ENCODE measurements at regions not wholly inside any gene's neighbourhood (a gene's known extent, or its start where the extent isn't known, plus 50 kb on each side); places are given as distances from the start of the nearest gene placed in this dataset.
A peak's percentile ranks its signal among the peaks of the same experiment; 100 is the strongest.
"Not testable (repeated sequence)": the region's sequence is repeated elsewhere in the genome, so short reads cannot be mapped to it uniquely, and the experiment has no call there.

DNA sequence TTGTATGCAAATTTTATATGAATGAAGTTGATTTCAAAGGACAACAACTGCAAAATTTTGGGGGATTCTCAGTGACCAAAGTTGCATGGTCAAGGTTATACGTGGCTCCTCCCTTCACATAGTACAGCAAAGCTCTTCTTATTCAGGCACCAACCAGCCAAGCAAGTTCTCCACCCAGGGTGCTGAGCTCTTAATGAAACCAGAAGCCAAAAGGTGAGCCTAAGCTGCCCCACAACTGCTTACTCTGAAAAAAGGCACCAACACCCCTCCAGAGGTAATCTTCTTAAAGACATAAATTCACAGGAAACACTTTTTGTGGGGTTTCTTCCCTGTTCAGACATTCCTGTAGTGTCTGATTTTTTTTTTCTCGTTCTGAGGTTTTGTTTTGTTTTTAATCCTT is 106.1 kb upstream of the GMNC start:
- Histone ChIP-seq H3K23me2 (ENCODE audit: insufficient read length, low read depth, low read length, poor library complexity, severe bottlenecking) (no peaks in the 10 kb centered on the region), H3K56ac (ENCODE audit: insufficient read length, low read depth, low read length) (no peak overlapping the region), H3K4me1 (ENCODE audit: insufficient read depth, low read length) (no peaks in the 10 kb centered on the region), H3K79me1 (ENCODE audit: insufficient read depth, low read depth, low read length, poor library complexity, severe bottlenecking) (no peaks in the 10 kb centered on the region), H2AK5ac (ENCODE audit: insufficient read length, low read length) (no peak overlapping the region), H4K20me1 (ENCODE audit: control insufficient read depth, insufficient read depth, insufficient read length) (no peaks in the 10 kb centered on the region), H3K4me2 (ENCODE audit: insufficient read depth, insufficient read length, low read length) (no peak overlapping the region), H3K27ac (ENCODE audit: insufficient read length, low read depth, low read length) (no peak overlapping the region), H2BK5ac (ENCODE audit: insufficient read length, low read length) (no peak overlapping the region), H3K23ac (ENCODE audit: insufficient read length, low read depth, low read length) (no peak overlapping the region), H2BK120ac (ENCODE audit: low read depth, low read length, poor library complexity, severe bottlenecking) (no peak overlapping the region), H3K79me2 (ENCODE audit: insufficient read depth, low read length) (no peaks in the 10 kb centered on the region), H3K18ac (ENCODE audit: insufficient read length, low read depth, low read length) (no peak overlapping the region), H2BK20ac (ENCODE audit: low read depth, low read length, poor library complexity, severe bottlenecking) (no peak overlapping the region), H3K9ac (ENCODE audit: extremely low read depth, insufficient read length, low read length) (no peak overlapping the region), H4K8ac (replicated peaks; ENCODE audit: insufficient read length, low read depth, low read length) (no peak overlapping the region), H3K27me3 (ENCODE audit: insufficient read depth, low read length) (no peaks in the 10 kb centered on the region), H2BK15ac (ENCODE audit: low read depth, low read length) (no peak overlapping the region), H2AFZ (ENCODE audit: low read length) (no peak overlapping the region), H2BK12ac (ENCODE audit: insufficient read length, low read depth, low read length) (no peak overlapping the region), H3K9me3 (ENCODE audit: control insufficient read depth, low read depth, low read length) (no peaks in the 10 kb centered on the region), H4K5ac (ENCODE audit: insufficient read length, low read depth, low read length) (no peak overlapping the region), H3K4ac (ENCODE audit: low read depth, low read length) (no peak overlapping the region), H4K91ac (ENCODE audit: insufficient read length, low read depth, low read length) (no peak overlapping the region), H3T11ph (ENCODE audit: low read length) (no peak overlapping the region), H3K14ac (ENCODE audit: insufficient read depth, low read length) (no peak overlapping the region)
- peaks cover 19 to 21% of the 10 kb centered on the region in 2 experiments for H3K4me1 Mint-ChIP-seq
- peaks cover 0 to 2% of the 10 kb centered on the region in 2 experiments; a peak in 1 of 5 replicates for H3K9me3 Mint-ChIP-seq
- H3K27ac Mint-ChIP-seq: peak overlapping the region; percentile 2 to 74 (median 66); a peak in 3 of 7 replicates
- H3K4me3 Mint-ChIP-seq: no peak overlapping the region
- no peak for DNase-seq
- no peaks in the 10 kb centered on the region; a peak in 1 of 7 replicates for H3K36me3 Mint-ChIP-seq (ENCODE audit: insufficient read depth in 1 of 3, low read depth in 3 of 3)
- TF ChIP-seq, protein P1, sequence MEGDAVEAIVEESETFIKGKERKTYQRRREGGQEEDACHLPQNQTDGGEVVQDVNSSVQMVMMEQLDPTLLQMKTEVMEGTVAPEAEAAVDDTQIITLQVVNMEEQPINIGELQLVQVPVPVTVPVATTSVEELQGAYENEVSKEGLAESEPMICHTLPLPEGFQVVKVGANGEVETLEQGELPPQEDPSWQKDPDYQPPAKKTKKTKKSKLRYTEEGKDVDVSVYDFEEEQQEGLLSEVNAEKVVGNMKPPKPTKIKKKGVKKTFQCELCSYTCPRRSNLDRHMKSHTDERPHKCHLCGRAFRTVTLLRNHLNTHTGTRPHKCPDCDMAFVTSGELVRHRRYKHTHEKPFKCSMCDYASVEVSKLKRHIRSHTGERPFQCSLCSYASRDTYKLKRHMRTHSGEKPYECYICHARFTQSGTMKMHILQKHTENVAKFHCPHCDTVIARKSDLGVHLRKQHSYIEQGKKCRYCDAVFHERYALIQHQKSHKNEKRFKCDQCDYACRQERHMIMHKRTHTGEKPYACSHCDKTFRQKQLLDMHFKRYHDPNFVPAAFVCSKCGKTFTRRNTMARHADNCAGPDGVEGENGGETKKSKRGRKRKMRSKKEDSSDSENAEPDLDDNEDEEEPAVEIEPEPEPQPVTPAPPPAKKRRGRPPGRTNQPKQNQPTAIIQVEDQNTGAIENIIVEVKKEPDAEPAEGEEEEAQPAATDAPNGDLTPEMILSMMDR (conservative IDR thresholded peaks at IDR 0.05): no peak
- no peaks in the 10 kb centered on the region for H3K27me3 Mint-ChIP-seq (ENCODE audit: low read depth)
- WGBS (ENCODE audit: extremely low coverage, insufficient read length, low lambda C conversion rate): no CpG with 5 or more reads among the region's 2 CpGs

DNA sequence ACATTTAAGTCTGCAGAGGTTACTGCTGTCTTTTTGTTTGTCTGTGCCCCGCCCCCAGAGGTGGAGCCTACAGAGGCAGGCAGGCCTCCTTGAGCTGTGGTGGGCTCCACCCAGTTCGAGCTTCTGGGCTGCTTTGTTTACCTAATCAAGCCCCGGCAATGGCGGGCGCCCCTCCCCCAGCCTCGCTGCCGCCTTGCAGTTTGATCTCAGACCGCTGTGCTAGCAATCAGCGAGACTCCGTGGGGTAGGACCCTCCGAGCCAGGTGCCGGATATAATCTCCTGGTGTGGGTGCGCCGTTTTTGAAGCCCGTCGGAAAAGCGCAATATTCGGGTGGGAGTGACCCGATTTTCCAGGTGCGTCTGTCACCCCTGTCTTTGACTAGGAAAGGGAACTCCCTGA is 102.4 kb upstream of the GMNC start:
- H2BK5ac ChIP-seq (ENCODE audit: insufficient read length, low read length); H2BK12ac ChIP-seq (ENCODE audit: insufficient read length, low read depth, low read length); H4K8ac ChIP-seq (replicated peaks; ENCODE audit: insufficient read length, low read depth, low read length); H3K36me3 Mint-ChIP-seq (ENCODE audit: insufficient read depth in 1 of 3, low read depth in 3 of 3); H3K27me3 Mint-ChIP-seq (ENCODE audit: low read depth); H3K56ac ChIP-seq (ENCODE audit: insufficient read length, low read depth, low read length); H4K20me1 ChIP-seq (ENCODE audit: control insufficient read depth, insufficient read depth, insufficient read length); H4K5ac ChIP-seq (ENCODE audit: insufficient read length, low read depth, low read length); H3K4me2 ChIP-seq (ENCODE audit: insufficient read depth, insufficient read length, low read length); H3K4ac ChIP-seq (ENCODE audit: low read depth, low read length); H4K91ac ChIP-seq (ENCODE audit: insufficient read length, low read depth, low read length); DNase-seq; H3K23me2 ChIP-seq (ENCODE audit: insufficient read length, low read depth, low read length, poor library complexity, severe bottlenecking); H3K18ac ChIP-seq (ENCODE audit: insufficient read length, low read depth, low read length); H3K79me2 ChIP-seq (ENCODE audit: insufficient read depth, low read length); H2BK120ac ChIP-seq (ENCODE audit: low read depth, low read length, poor library complexity, severe bottlenecking); H3K79me1 ChIP-seq (ENCODE audit: insufficient read depth, low read depth, low read length, poor library complexity, severe bottlenecking); H3K9me3 ChIP-seq (ENCODE audit: control insufficient read depth, low read depth, low read length); H3K23ac ChIP-seq (ENCODE audit: insufficient read length, low read depth, low read length); H3K27me3 ChIP-seq (ENCODE audit: insufficient read depth, low read length); H2AK5ac ChIP-seq (ENCODE audit: insufficient read length, low read length); H2BK20ac ChIP-seq (ENCODE audit: low read depth, low read length, poor library complexity, severe bottlenecking); H2BK15ac ChIP-seq (ENCODE audit: low read depth, low read length); H3K9me3 Mint-ChIP-seq; H3T11ph ChIP-seq (ENCODE audit: low read length); H2AFZ ChIP-seq (ENCODE audit: low read length); H3K27ac ChIP-seq (ENCODE audit: insufficient read length, low read depth, low read length); H3K4me1 ChIP-seq (ENCODE audit: insufficient read depth, low read length): not testable (repeated sequence)
- Histone ChIP-seq H3K9ac (ENCODE audit: extremely low read depth, insufficient read length, low read length) (peak overlapping the region; percentile 72), H3K14ac (ENCODE audit: insufficient read depth, low read length) (peak overlapping the region; percentile 90; the same call in 1 of the 2 replicates)
- Mint-ChIP-seq H3K4me1 (peaks cover 21 to 22% of the 10 kb centered on the region in 2 experiments), H3K27ac (peak overlapping the region; percentile 84 to 99 (median 98)), H3K4me3 (peak overlapping the region; percentile 91)
- no CpG with 5 or more reads among the region's 20 CpGs for WGBS (ENCODE audit: extremely low coverage, insufficient read length, low lambda C conversion rate)

All from H9 (cell line).